GM12865 (cell line): ENCODE measurements at regions not wholly inside any gene's neighbourhood (a gene's known extent, or its start where the extent isn't known, plus 50 kb on each side); places are given as distances from the start of the nearest gene placed in this dataset.

Source experiments
- DNase-seq: peaks from one replicate; pipeline ENCODE4 v3.0.0; 2010; ENCODE audit warnings: low read depth
- H3K4me3 ChIP-seq: 2 replicates; pipeline ENCODE4 v1.5.1; 2011; ENCODE audit warnings: mild to moderate bottlenecking, low read depth, low read length, control low read depth
- CTCF ChIP-seq: IDR thresholded peaks from 2 replicates; pipeline ENCODE4 v1.5.1; 2011; ENCODE audit warnings: low read length, control low read depth, low read depth, inconsistent platforms; ENCODE audit not compliant: insufficient read depth; ENCODE audit errors: missing control alignments

GRCh38 chr6:8588176-8588575 is 152.8 kb upstream of the SLC35B3 start:
- no peak for TF ChIP-seq CTCF
- DNase-seq: no peak
- no peak overlapping the region for H3K4me3 ChIP-seq

- TF ChIP-seq CTCF: no peak
- DNase-seq: no peak
- no peak overlapping the region for H3K4me3 ChIP-seq
Measured at GRCh38 chr6:8583291-8583690, 147.9 kb upstream of the SLC35B3 start.

- no peak overlapping the region for H3K4me3 ChIP-seq
- no peak for DNase-seq
- TF ChIP-seq CTCF: no peak
Measured at GRCh38 chr6:8579372-8579771, 144.0 kb upstream of the SLC35B3 start.

- TF ChIP-seq CTCF: no peak
- no peak for DNase-seq
- no peak overlapping the region for H3K4me3 ChIP-seq
Measured at GRCh38 chr6:8578006-8578405, 142.7 kb upstream of the SLC35B3 start.

GRCh38 chr6:8574749-8575468 is 139.6 kb upstream of the SLC35B3 start:
- TF ChIP-seq CTCF: no peak
- DNase-seq: no peak

GRCh38 chr6:8574311-8574710 is 139.0 kb upstream of the SLC35B3 start:
- no peak for TF ChIP-seq CTCF
- no peak for DNase-seq
- no peak overlapping the region for H3K4me3 ChIP-seq

More at GRCh38 chr6:8574749-8575468, 139.6 kb upstream of the SLC35B3 start:
- no peak overlapping the region for H3K4me3 ChIP-seq
